K562 (cell line): ENCODE measurements at regions not wholly inside any gene's neighbourhood (a gene's known extent, or its start where the extent isn't known, plus 50 kb on each side); places are given as distances from the start of the nearest gene placed in this dataset.

Experiments
- ATAC-seq: fragments of 200-7000 bp; cut with Tn5 transposase; 3 replicates; pipeline ENCODE4 v1.9.1; 2020; ENCODE audit warnings: moderate library complexity
- BruUV-seq: library from RNA; stranded (reverse); fragments of 400-500 nt; replicated peaks from 2 replicates; lab custom pipeline; 2021; lab: Mats Ljungman, UMichigan
- CTCF ChIA-PET: fragments of 300-600 bp; formaldehyde crosslinking; extraction: SDS; loops from one replicate; lab custom pipeline; 2021; ENCODE audit warnings: low intra/inter-chr PET ratio; lab: Yijun Ruan, JAX
- POLR2A ChIA-PET: fragments of 300-600, 350-650 bp; sonication (Branson Sonifier 250); formaldehyde crosslinking; extraction: SDS; loops from one replicate; lab custom pipeline; 2021; ENCODE audit warnings: antibody characterized with exemption, inconsistent platforms; lab: Yijun Ruan, JAX
- DNase-seq, 4 experiments: peaks; one replicate each; pipeline versions ENCODE4 v3.0.0 to v3.0.0-alpha.2; 2011 to 2018; ENCODE audit warnings: low spot score in 3 of 4, mixed read lengths in 3 of 4; ENCODE audit errors: extremely low read depth in 1 of 4
- FAIRE-seq: peaks from 2 replicates; lab custom pipeline; 2011; peaks lifted over from hg19 to GRCh38; lab: Jason Lieb, UNC
- H2AFZ ChIP-seq: 2 replicates; pipeline ENCODE4 v1.6.0; 2011; ENCODE audit warnings: low read depth, low read length, control low read depth, inconsistent platforms
- H3K27ac ChIP-seq: fragments of 200-600 bp; 3 replicates; pipeline ENCODE4 v1.8.0; 2011; ENCODE audit warnings: low read depth, mild to moderate bottlenecking, control low read depth, inconsistent platforms, low read length, moderate library complexity, mixed read lengths; ENCODE audit errors: extremely low read depth
- H3K27me3 ChIP-seq, 2 experiments: fragments of 300-600 bp in 1 of 2; 2 replicates in 1 of 2; 3 replicates in 1 of 2; pipeline versions ENCODE4 v1.6.0 to v1.8.0; 2011; ENCODE audit warnings: inconsistent platforms in 2 of 2, low read length in 2 of 2, mild to moderate bottlenecking in 1 of 2, mixed read lengths in 1 of 2, moderate library complexity in 1 of 2; ENCODE audit not compliant: control insufficient read depth in 2 of 2, insufficient read depth in 2 of 2
- H3K36me3 ChIP-seq: fragments of 300-600 bp; 3 replicates; pipeline ENCODE4 v1.8.0; 2011; ENCODE audit warnings: mild to moderate bottlenecking, low read length, inconsistent platforms; ENCODE audit not compliant: control insufficient read depth, insufficient read depth
- H3K4me1 ChIP-seq, 2 experiments: fragments of 200-600 bp in 1 of 2; replicated peaks in 1 of 2; 2 replicates in 1 of 2; 3 replicates in 1 of 2; pipeline versions ENCODE4 v1.5.1 to v1.8.0; 2011; ENCODE audit warnings: inconsistent platforms in 2 of 2, low read length in 2 of 2, mild to moderate bottlenecking in 1 of 2, mixed read lengths in 1 of 2, moderate library complexity in 1 of 2; ENCODE audit not compliant: control insufficient read depth in 2 of 2, insufficient read depth in 2 of 2
- H3K4me2 ChIP-seq: 2 replicates; pipeline ENCODE4 v1.6.1; 2011; ENCODE audit warnings: low read length, control low read depth, inconsistent platforms, mixed read lengths; ENCODE audit not compliant: insufficient read depth
- H3K4me3 ChIP-seq: fragments of 200-600 bp; sonication (generic), shearing (Covaris generic); 2 replicates; pipeline ENCODE4 v1.5.1; 2016; ENCODE audit warnings: control low read depth, inconsistent platforms
- H3K79me2 ChIP-seq: fragments of 200-600 bp; 3 replicates; pipeline ENCODE4 v1.8.0; 2011; ENCODE audit warnings: low read length, inconsistent platforms; ENCODE audit not compliant: control insufficient read depth, insufficient read depth
- H3K9ac ChIP-seq, 2 experiments: 2 replicates each; pipeline versions ENCODE4 v1.6.0 to v1.6.1; 2011; ENCODE audit warnings: low read depth in 2 of 2, low read length in 2 of 2, control low read depth in 1 of 2, inconsistent platforms in 1 of 2, mild to moderate bottlenecking in 1 of 2, mixed read lengths in 1 of 2; ENCODE audit not compliant: insufficient read depth in 1 of 2
- H3K9me1 ChIP-seq: one replicate; pipeline ENCODE4 v1.6.0; 2011; ENCODE audit warnings: inconsistent platforms, mild to moderate bottlenecking, low read length, moderate library complexity; ENCODE audit not compliant: control insufficient read depth, insufficient read depth
- H3K9me3 ChIP-seq: replicated peaks from 2 replicates; pipeline ENCODE4 v1.5.1; 2011; ENCODE audit warnings: low read depth, low read length, inconsistent platforms; ENCODE audit not compliant: control insufficient read depth, insufficient read depth
- H4K20me1 ChIP-seq: replicated peaks from 2 replicates; pipeline ENCODE4 v1.6.1; 2011; ENCODE audit warnings: low read length, inconsistent platforms, mixed read lengths; ENCODE audit not compliant: control insufficient read depth, insufficient read depth
- DNMT1 ChIP-seq: fragments of 450-650 bp; IDR thresholded peaks from 2 replicates; pipeline ENCODE4 v1.6.1; 2016; ENCODE audit warnings: antibody characterized with exemption, mild to moderate bottlenecking
- FOS ChIP-seq: IDR thresholded peaks from 3 replicates; pipeline ENCODE4 v1.6.1; 2011; ENCODE audit not compliant: insufficient read length; ENCODE audit errors: extremely low read depth
- MYBL2 ChIP-seq, 2 experiments: fragments of 450-650 bp in 1 of 2; sonication (generic) in 1 of 2; formaldehyde crosslinking in 1 of 2; IDR thresholded peaks; 2 replicates each; pipeline versions ENCODE4 v1.6.1 to v1.8.1; 2017 to 2022; ENCODE audit warnings: borderline replicate concordance in 1 of 2, inconsistent platforms in 1 of 2, low read depth in 1 of 2, mild to moderate bottlenecking in 1 of 2, missing genetic modification reagents in 1 of 2, moderate library complexity in 1 of 2
- PCBP1 ChIP-seq: fragments of 200-400 bp; formaldehyde crosslinking; IDR thresholded peaks from 2 replicates; pipeline ENCODE4 v1.6.1; 2018; ENCODE audit warnings: mild to moderate bottlenecking, low read depth, low read length; ENCODE audit not compliant: poor library complexity, severe bottlenecking
- SMARCE1 ChIP-seq: fragments of 450-650 bp; IDR thresholded peaks from 2 replicates; pipeline ENCODE4 v1.7.1; 2016; ENCODE audit warnings: mild to moderate bottlenecking
- SRSF7 ChIP-seq: fragments of 200-400 bp; formaldehyde crosslinking; optimal IDR thresholded peaks from 2 replicates; pipeline ENCODE3; 2017; ENCODE audit warnings: mild to moderate bottlenecking, low read depth, low read length
- TAF15 ChIP-seq: fragments of 200-400 bp; formaldehyde crosslinking; IDR thresholded peaks from 2 replicates; pipeline ENCODE4 v1.6.1; 2017; ENCODE audit warnings: mild to moderate bottlenecking, low read depth, low read length, moderate library complexity
- TARDBP ChIP-seq: fragments of 450-650 bp; IDR thresholded peaks from 2 replicates; pipeline ENCODE4 v1.6.1; 2016
- ZBED1 ChIP-seq: IDR thresholded peaks from 2 replicates; pipeline ENCODE4 v1.6.1; 2014
- ZNF586 ChIP-seq: fragments of 450-650 bp; formaldehyde crosslinking; conservative IDR thresholded peaks from 2 replicates; pipeline ENCODE4 v1.4.0; 2020; ENCODE audit warnings: mild to moderate bottlenecking, moderate library complexity
- ZNF668 ChIP-seq: fragments of 250-450 bp; sonication (Bioruptor Pico); IDR thresholded peaks from 2 replicates; pipeline ENCODE4 v1.8.0; 2022; ENCODE audit warnings: mild to moderate bottlenecking, inconsistent platforms
- WGBS: fragments of 100-300 bp; shearing (Covaris generic); methylation state at CpG from one replicate; pipeline ENCODE4 v1.1.6; 2016; ENCODE audit warnings: low coverage, mixed read lengths; ENCODE audit not compliant: insufficient coverage; ENCODE audit errors: missing lambda C conversion rate; 5-methylcytosine and 5-hydroxymethylcytosine counted together
- in situ Hi-C: fragments of 300-500 bp; cut with MboI; formaldehyde crosslinking; loops from 4 replicates; pipeline ENCODE4 v1.15.0; 2018; ENCODE audit warnings: inconsistent platforms, mixed read lengths
- intact Hi-C: fragments of 100-400 bp; cut with micrococcal nuclease; formaldehyde crosslinking; loops from 2 replicates; pipeline ENCODE4 v1.14.2; 2022
- TF ChIP-seq, protein P1 (sequence below): fragments of 250-450 bp; sonication (Bioruptor Pico); IDR thresholded peaks from 2 replicates; pipeline ENCODE4 v1.4.0; 2020
- TF ChIP-seq, protein P2 (sequence below): sonication (generic); formaldehyde crosslinking; IDR thresholded peaks from 2 replicates; pipeline ENCODE4 v1.8.1; 2023; ENCODE audit warnings: mild to moderate bottlenecking, missing genetic modification reagents
- TF ChIP-seq, protein P3 (sequence below): fragments of 200-400 bp; formaldehyde crosslinking; IDR thresholded peaks from 2 replicates; pipeline ENCODE4 v1.6.1; 2017; ENCODE audit warnings: mild to moderate bottlenecking, low read depth, low read length, moderate library complexity

DNA sequence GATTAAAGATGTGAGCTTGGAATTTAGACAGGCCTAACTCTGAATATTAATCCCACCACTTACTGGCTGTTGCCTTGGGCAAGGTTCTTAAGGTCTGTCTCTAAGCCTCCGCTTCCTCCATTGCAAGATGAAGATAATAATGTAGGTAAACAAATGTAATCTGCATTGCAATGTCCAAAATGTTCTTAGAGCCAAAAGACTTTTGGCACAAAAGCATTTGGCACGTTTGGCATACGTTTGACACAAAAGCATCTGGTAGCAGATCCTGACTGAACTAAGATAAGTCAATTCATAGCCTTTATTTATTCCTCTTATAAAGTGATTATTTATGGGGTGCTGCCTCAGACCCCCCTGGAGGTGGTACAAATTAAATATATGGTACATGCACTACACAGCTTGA, 229.9 kb upstream of the STXBP5 start (continued):
- TF ChIP-seq, protein P1, sequence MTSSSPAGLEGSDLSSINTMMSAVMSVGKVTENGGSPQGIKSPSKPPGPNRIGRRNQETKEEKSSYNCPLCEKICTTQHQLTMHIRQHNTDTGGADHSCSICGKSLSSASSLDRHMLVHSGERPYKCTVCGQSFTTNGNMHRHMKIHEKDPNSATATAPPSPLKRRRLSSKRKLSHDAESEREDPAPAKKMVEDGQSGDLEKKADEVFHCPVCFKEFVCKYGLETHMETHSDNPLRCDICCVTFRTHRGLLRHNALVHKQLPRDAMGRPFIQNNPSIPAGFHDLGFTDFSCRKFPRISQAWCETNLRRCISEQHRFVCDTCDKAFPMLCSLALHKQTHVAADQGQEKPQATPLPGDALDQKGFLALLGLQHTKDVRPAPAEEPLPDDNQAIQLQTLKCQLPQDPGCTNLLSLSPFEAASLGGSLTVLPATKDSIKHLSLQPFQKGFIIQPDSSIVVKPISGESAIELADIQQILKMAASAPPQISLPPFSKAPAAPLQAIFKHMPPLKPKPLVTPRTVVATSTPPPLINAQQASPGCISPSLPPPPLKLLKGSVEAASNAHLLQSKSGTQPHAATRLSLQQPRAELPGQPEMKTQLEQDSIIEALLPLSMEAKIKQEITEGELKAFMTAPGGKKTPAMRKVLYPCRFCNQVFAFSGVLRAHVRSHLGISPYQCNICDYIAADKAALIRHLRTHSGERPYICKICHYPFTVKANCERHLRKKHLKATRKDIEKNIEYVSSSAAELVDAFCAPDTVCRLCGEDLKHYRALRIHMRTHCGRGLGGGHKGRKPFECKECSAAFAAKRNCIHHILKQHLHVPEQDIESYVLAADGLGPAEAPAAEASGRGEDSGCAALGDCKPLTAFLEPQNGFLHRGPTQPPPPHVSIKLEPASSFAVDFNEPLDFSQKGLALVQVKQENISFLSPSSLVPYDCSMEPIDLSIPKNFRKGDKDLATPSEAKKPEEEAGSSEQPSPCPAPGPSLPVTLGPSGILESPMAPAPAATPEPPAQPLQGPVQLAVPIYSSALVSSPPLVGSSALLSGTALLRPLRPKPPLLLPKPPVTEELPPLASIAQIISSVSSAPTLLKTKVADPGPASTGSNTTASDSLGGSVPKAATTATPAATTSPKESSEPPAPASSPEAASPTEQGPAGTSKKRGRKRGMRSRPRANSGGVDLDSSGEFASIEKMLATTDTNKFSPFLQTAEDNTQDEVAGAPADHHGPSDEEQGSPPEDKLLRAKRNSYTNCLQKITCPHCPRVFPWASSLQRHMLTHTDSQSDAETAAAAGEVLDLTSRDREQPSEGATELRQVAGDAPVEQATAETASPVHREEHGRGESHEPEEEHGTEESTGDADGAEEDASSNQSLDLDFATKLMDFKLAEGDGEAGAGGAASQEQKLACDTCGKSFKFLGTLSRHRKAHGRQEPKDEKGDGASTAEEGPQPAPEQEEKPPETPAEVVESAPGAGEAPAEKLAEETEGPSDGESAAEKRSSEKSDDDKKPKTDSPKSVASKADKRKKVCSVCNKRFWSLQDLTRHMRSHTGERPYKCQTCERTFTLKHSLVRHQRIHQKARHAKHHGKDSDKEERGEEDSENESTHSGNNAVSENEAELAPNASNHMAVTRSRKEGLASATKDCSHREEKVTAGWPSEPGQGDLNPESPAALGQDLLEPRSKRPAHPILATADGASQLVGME (CRISPR knock-in tag): no peak

DNA sequence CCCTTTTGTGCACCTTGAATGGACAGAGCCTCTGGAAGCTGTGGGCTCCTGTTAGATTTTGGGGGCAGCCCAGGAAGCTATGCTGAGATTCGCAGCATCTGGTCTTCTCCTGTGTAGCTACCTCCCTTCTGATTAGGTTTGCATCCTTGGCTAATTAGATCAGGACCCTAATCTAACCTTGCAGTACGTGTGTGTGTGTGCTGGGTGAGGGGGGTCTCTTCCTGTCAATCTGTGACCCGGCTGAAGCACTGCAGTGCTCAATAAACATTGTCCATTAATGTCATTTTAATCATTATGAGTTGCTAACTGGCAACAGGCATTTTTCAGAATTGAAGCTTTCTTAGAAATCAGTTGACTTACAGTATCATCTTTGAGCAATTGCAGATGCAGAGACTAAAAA, 229.1 kb upstream of the STXBP5 start:
- H3K79me2 ChIP-seq: no peaks in the 10 kb centered on the region
- H4K20me1 ChIP-seq: no peaks in the 10 kb centered on the region
- H3K9me1 ChIP-seq: no peaks in the 10 kb centered on the region
- no peak for TF ChIP-seq TARDBP
- TF ChIP-seq FOS: no peak
- no peak for TF ChIP-seq PCBP1
- TF ChIP-seq, protein P2, sequence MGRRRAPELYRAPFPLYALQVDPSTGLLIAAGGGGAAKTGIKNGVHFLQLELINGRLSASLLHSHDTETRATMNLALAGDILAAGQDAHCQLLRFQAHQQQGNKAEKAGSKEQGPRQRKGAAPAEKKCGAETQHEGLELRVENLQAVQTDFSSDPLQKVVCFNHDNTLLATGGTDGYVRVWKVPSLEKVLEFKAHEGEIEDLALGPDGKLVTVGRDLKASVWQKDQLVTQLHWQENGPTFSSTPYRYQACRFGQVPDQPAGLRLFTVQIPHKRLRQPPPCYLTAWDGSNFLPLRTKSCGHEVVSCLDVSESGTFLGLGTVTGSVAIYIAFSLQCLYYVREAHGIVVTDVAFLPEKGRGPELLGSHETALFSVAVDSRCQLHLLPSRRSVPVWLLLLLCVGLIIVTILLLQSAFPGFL: no peak
- no peak for TF ChIP-seq SRSF7
- no peak for TF ChIP-seq MYBL2 (IDR thresholded peaks at IDR 0.05; ENCODE audit: low read depth)
- TF ChIP-seq MYBL2 (CRISPR knock-in tag; IDR thresholded peaks at IDR 0.05; ENCODE audit: borderline replicate concordance): no peak
- TF ChIP-seq ZBED1: no peak
- TF ChIP-seq ZNF668 (CRISPR knock-in tag): no peak
- TF ChIP-seq ZNF586 (CRISPR knock-in tag): no peak
- TF ChIP-seq, protein P3, sequence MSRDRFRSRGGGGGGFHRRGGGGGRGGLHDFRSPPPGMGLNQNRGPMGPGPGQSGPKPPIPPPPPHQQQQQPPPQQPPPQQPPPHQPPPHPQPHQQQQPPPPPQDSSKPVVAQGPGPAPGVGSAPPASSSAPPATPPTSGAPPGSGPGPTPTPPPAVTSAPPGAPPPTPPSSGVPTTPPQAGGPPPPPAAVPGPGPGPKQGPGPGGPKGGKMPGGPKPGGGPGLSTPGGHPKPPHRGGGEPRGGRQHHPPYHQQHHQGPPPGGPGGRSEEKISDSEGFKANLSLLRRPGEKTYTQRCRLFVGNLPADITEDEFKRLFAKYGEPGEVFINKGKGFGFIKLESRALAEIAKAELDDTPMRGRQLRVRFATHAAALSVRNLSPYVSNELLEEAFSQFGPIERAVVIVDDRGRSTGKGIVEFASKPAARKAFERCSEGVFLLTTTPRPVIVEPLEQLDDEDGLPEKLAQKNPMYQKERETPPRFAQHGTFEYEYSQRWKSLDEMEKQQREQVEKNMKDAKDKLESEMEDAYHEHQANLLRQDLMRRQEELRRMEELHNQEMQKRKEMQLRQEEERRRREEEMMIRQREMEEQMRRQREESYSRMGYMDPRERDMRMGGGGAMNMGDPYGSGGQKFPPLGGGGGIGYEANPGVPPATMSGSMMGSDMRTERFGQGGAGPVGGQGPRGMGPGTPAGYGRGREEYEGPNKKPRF: no peak
- no peak for TF ChIP-seq SMARCE1
- no peak for TF ChIP-seq DNMT1
- no peak for TF ChIP-seq TAF15
- H3K27ac ChIP-seq: no peak overlapping the region
- no peak for ATAC-seq
- H3K27me3 ChIP-seq: no peaks in the 10 kb centered on the region
- H3K4me2 ChIP-seq: no peak overlapping the region
- no peak for FAIRE-seq
- no peaks in the 10 kb centered on the region for H3K9me3 ChIP-seq
- 29% methylated on average over 3 of the region's 3 CpGs for WGBS
- no peak for DNase-seq
- H2AFZ ChIP-seq: no peak overlapping the region
- H3K36me3 ChIP-seq: no peaks in the 10 kb centered on the region
- no peak overlapping the region for H3K4me3 ChIP-seq
- no peak overlapping the region for H3K9ac ChIP-seq
- intact Hi-C loops (no loop called here), in situ Hi-C loops (no loop called here)
- POLR2A ChIA-PET: interaction anchor here (0.6 to 1.2 kb wide), 4 partner anchors 10 to 179 kb away, joined by 3 to 5 read pairs (median 4); no protein-coding TSS in a partner anchor
- BruUV-seq: no TSS peak
- no peaks in the 10 kb centered on the region for H3K4me1 ChIP-seq
- CTCF ChIA-PET: no interaction called here
